ENCODE measurements at regions not wholly inside any gene's neighbourhood (a gene's known extent, or its start where the extent isn't known, plus 50 kb on each side); places are given as distances from the start of the nearest gene placed in this dataset.
"Not testable (repeated sequence)": the region's sequence is repeated elsewhere in the genome, so short reads cannot be mapped to it uniquely, and the experiment has no call there.

DNA sequence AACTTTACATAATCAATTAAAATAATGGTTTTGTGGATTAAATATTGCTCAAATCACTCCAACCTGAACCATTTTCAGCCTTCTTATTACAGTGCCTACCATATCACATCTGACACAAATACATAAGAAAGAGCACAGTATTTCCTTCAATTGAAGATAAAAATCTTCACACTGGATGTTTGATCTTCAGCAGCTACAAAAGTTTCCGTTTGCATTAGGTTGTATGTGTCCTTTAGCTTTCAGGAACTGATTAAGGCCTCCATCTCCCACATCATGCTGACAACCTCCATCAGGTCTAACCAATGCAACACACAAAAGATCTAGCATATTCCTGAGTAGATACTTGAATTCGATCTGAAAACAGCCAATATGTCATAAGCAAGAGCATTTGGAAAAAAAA is 195.1 kb upstream of the NR5A2 start:
- Histone ChIP-seq H3K4me3 (no peak overlapping the region), H3K27me3 (no peaks in the 10 kb centered on the region), H3K9ac (ENCODE audit: low read depth in 2 of 2, low read length in 2 of 2) (no peak overlapping the region), H3K36me3 (no peaks in the 10 kb centered on the region), H3K4me1 (no peaks in the 10 kb centered on the region), H3K9me3 (no peaks in the 10 kb centered on the region), H3K27ac (no peak overlapping the region)
- DNase-seq = no peak
- TF ChIP-seq, protein P1, sequence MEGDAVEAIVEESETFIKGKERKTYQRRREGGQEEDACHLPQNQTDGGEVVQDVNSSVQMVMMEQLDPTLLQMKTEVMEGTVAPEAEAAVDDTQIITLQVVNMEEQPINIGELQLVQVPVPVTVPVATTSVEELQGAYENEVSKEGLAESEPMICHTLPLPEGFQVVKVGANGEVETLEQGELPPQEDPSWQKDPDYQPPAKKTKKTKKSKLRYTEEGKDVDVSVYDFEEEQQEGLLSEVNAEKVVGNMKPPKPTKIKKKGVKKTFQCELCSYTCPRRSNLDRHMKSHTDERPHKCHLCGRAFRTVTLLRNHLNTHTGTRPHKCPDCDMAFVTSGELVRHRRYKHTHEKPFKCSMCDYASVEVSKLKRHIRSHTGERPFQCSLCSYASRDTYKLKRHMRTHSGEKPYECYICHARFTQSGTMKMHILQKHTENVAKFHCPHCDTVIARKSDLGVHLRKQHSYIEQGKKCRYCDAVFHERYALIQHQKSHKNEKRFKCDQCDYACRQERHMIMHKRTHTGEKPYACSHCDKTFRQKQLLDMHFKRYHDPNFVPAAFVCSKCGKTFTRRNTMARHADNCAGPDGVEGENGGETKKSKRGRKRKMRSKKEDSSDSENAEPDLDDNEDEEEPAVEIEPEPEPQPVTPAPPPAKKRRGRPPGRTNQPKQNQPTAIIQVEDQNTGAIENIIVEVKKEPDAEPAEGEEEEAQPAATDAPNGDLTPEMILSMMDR (IDR thresholded peaks at IDR 0.05) = no peak
- intact Hi-C loops (cut with DNase I) = no loop called here

DNA sequence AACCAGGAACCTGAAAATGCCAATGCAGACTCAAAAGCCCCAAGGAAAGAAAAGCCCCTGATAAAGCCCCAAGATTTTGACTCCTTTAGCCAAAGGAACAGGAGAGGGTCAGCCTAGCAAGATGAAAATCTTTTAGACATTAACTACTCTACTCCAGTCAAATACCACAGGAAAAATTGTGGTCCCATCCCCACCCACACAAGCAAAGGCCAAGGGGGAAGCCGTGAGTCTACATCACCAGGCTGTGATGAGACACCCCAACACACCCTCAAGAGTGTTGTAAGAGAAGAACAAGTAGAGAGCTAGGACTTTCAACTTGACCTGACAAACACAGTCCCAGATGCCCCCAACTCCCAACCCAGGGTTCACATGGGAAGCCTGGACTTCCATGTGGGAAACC is 192.8 kb upstream of the NR5A2 start:
- Histone ChIP-seq H3K27ac (no peak overlapping the region), H3K9me3 (no peaks in the 10 kb centered on the region), H3K36me3 (no peaks in the 10 kb centered on the region), H3K4me1 (no peaks in the 10 kb centered on the region), H3K9ac (ENCODE audit: low read depth in 2 of 2, low read length in 2 of 2) (no peak overlapping the region), H3K27me3 (no peaks in the 10 kb centered on the region), H3K4me3 (no peak overlapping the region)
- TF ChIP-seq, protein P1 (IDR thresholded peaks at IDR 0.05) = no peak
- intact Hi-C loops (cut with DNase I) = no loop called here
- DNase-seq = no peak

DNA sequence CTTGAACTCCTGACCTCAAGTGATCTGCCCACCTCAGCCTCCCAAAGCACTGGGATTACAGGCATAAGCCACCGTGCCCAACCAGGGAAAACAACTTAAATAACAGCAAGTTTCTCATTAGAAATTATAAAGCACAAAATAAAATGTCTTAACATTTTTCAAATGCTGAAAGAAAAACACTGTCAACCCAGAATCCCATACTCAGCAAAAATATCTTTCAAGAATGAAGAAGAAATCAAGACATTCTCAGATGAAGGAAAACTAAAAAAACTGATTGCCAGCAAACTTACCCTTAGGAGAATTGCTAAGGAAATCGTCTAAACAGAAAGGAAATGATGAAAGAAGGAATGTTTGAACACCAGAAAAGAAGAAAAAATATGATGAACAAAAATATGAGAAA is 191.1 kb upstream of the NR5A2 start:
- no peak overlapping the region for H3K27ac ChIP-seq
- DNase-seq = no peak
- H3K4me1 ChIP-seq = no peaks in the 10 kb centered on the region
- TF ChIP-seq, protein P1 (IDR thresholded peaks at IDR 0.05) = no peak
- no peak overlapping the region for H3K9ac ChIP-seq (ENCODE audit: low read depth in 2 of 2, low read length in 2 of 2)
- no peaks in the 10 kb centered on the region for H3K36me3 ChIP-seq
- no peaks in the 10 kb centered on the region for H3K9me3 ChIP-seq
- no peaks in the 10 kb centered on the region for H3K27me3 ChIP-seq
- intact Hi-C loops (cut with DNase I) = no loop called here
- H3K4me3 ChIP-seq = no peak overlapping the region

DNA sequence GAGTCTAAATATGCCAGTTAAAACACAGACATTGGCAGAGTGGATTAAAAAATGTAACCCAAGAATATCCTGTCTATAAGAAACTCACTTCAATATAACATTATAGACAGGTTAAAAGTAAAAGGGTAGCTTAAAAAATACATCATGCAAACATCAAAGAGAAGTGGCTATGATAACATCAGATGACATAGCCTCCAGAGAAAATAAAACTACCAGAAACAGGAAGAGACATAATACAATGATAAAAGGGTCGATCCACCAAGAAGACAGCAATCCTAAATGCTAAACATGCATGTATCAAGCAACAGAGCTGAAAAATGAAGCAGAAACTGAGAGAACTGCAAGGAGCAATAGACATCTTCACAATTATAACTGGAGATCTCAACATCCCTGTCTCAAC is 190.2 kb upstream of the NR5A2 start:
- TF ChIP-seq, protein P1 (IDR thresholded peaks at IDR 0.05) = no peak
- Histone ChIP-seq H3K36me3 (no peaks in the 10 kb centered on the region), H3K9ac (ENCODE audit: low read depth in 2 of 2, low read length in 2 of 2) (no peak overlapping the region), H3K9me3 (no peaks in the 10 kb centered on the region), H3K27me3 (no peaks in the 10 kb centered on the region), H3K4me3 (no peak overlapping the region), H3K27ac (no peak overlapping the region), H3K4me1 (no peaks in the 10 kb centered on the region)
- intact Hi-C loops (cut with DNase I) = no loop called here
- no peak for DNase-seq

DNA sequence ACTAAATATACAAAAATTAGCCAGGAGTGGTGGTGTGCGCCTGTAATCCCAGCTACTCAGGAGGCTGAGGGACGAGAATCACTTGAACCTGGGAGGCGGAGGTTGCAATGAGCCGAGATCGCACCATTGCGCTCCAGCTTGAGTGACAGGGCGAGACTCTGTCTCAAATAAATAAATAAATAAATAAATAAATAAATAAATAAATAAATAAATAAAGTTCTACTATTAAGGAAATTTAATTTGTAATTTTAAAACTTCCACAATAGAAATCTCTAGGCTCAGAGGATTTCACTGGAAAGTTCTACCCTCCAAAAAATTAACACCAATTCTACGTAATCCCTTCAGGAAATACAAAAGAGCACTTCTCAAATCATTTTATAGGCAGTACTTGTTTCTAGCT is 187.9 kb upstream of the NR5A2 start:
- H3K27me3 ChIP-seq; H3K4me1 ChIP-seq; H3K4me3 ChIP-seq; DNase-seq; H3K36me3 ChIP-seq; H3K27ac ChIP-seq; H3K9ac ChIP-seq (ENCODE audit: low read depth in 2 of 2, low read length in 2 of 2); H3K9me3 ChIP-seq; intact Hi-C loops (cut with DNase I): not testable (repeated sequence)

DNA sequence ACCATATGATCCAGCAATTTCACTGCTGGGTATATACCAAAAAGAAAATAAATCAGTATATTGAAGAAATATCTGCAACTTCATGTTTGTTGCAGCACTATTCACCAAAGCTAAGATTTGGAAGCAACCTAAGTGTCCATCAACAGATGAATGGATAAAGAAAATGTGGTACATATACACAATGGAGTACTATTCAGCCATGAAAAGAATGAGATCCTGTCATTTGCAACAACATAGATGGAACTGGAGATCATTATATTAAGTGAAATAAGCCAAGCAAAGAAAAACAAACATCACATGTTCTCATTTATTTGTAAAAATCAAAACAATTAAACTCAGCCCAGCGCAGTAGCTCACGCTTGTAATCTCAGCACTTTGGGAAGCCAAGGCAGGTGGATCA is 184.4 kb upstream of the NR5A2 start:
- H3K36me3 ChIP-seq; H3K9ac ChIP-seq (ENCODE audit: low read depth in 2 of 2, low read length in 2 of 2); H3K4me3 ChIP-seq; H3K9me3 ChIP-seq; H3K27ac ChIP-seq; H3K4me1 ChIP-seq; H3K27me3 ChIP-seq; DNase-seq; intact Hi-C loops (cut with DNase I): not testable (repeated sequence)

DNA sequence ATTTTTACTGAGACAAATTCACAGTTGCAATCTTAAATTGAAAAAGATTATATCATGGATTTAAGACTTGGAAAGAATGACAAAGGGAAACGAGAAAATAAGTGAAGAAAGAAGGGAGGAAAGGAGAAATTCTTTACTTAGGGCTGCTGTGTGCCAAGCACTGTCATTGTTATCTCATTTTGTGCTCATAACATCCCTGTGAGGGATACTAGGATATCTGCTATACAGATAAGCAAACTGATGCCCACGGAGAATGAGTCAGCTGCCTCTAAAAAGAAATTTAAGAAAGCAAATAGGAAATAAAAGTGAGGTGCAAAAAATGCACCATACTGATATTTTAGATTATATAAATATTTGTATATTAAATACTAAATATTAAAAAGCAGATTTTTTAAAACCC is 183.6 kb upstream of the NR5A2 start:
- Histone ChIP-seq H3K4me1 (no peaks in the 10 kb centered on the region), H3K9ac (ENCODE audit: low read depth in 2 of 2, low read length in 2 of 2) (no peak overlapping the region), H3K9me3 (no peaks in the 10 kb centered on the region), H3K27ac (no peak overlapping the region), H3K4me3 (no peak overlapping the region), H3K36me3 (no peaks in the 10 kb centered on the region), H3K27me3 (no peaks in the 10 kb centered on the region)
- no peak for DNase-seq
- TF ChIP-seq, protein P1 (IDR thresholded peaks at IDR 0.05) = no peak
- intact Hi-C loops (cut with DNase I) = no loop called here

All from colonic mucosa (tissue), 4 donors.